Activated CD8-positive, alpha-beta memory T cell treated with anti-CD3 and anti-CD28 coated beads for 36 hours (primary cell): ENCODE measurements at regions not wholly inside any gene's neighbourhood (a gene's known extent, or its start where the extent isn't known, plus 50 kb on each side); places are given as distances from the start of the nearest gene placed in this dataset.

ENCODE experiments used
- CTCF ChIA-PET: fragments of 350-600 bp; sonication (Branson Sonifier 250); formaldehyde crosslinking; loops from one replicate; lab custom pipeline; 2021; ENCODE audit warnings: antibody characterized with exemption; lab: Charles Lee
- POLR2A ChIA-PET: fragments of 350-600 bp; sonication (Branson Sonifier 250); formaldehyde crosslinking; loops from one replicate; lab custom pipeline; 2021; ENCODE audit warnings: antibody characterized with exemption; lab: Charles Lee

GRCh38 chr9:69955536-69956355, 87.9 kb upstream of the MAMDC2 start:
- ChIA-PET CTCF (no interaction called here), POLR2A (no interaction called here)

- POLR2A ChIA-PET: no interaction called here
- CTCF ChIA-PET: no interaction called here
Measured at GRCh38 chr9:69961843-69962242, 81.8 kb upstream of the MAMDC2 start.

- CTCF ChIA-PET: no interaction called here
- POLR2A ChIA-PET: no interaction called here
Measured at GRCh38 chr9:69963803-69964202, 79.8 kb upstream of the MAMDC2 start.

- POLR2A ChIA-PET: no interaction called here
- CTCF ChIA-PET: no interaction called here
Measured at GRCh38 chr9:69964446-69964845, 79.2 kb upstream of the MAMDC2 start.

- ChIA-PET POLR2A (no interaction called here), CTCF (no interaction called here)
Measured at GRCh38 chr9:69965416-69966145, 78.1 kb upstream of the MAMDC2 start.

- ChIA-PET POLR2A (no interaction called here), CTCF (no interaction called here)
Measured at GRCh38 chr9:69967344-69967743, 76.3 kb upstream of the MAMDC2 start.

GRCh38 chr9:69970001-69970533, 73.6 kb upstream of the MAMDC2 start:
- ChIA-PET POLR2A (no interaction called here), CTCF (no interaction called here)

- ChIA-PET CTCF (interaction anchor here (1.2 to 1.5 kb wide), 2 partner anchors 11 to 139 kb away, joined by 3 to 6 read pairs; no protein-coding TSS in a partner anchor), POLR2A (interaction anchor here (0.5 kb wide), 1 partner anchor 358 kb away, joined by 3 read pairs; no protein-coding TSS in a partner anchor)
Measured at GRCh38 chr9:69971643-69972449, 71.8 kb upstream of the MAMDC2 start.

GRCh38 chr9:69975681-69976080, 68.0 kb upstream of the MAMDC2 start:
- POLR2A ChIA-PET: no interaction called here

GRCh38 chr9:69976152-69976551, 67.5 kb upstream of the MAMDC2 start:
- ChIA-PET CTCF (no interaction called here), POLR2A (no interaction called here)

More at GRCh38 chr9:69975681-69976080, 68.0 kb upstream of the MAMDC2 start:
- CTCF ChIA-PET: no interaction called here

- CTCF ChIA-PET: no interaction called here
- POLR2A ChIA-PET: no interaction called here
Measured at GRCh38 chr9:69980041-69980440, 63.6 kb upstream of the MAMDC2 start.

GRCh38 chr9:69980591-69980990, 63.1 kb upstream of the MAMDC2 start:
- ChIA-PET CTCF (no interaction called here), POLR2A (no interaction called here)

- ChIA-PET CTCF (no interaction called here), POLR2A (no interaction called here)
Measured at GRCh38 chr9:69981686-69982445, 61.8 kb upstream of the MAMDC2 start.

- CTCF ChIA-PET: no interaction called here
- POLR2A ChIA-PET: no interaction called here
Measured at GRCh38 chr9:69984831-69985230, 58.8 kb upstream of the MAMDC2 start.

GRCh38 chr9:69985971-69986370, 57.7 kb upstream of the MAMDC2 start:
- ChIA-PET POLR2A (no interaction called here), CTCF (no interaction called here)

GRCh38 chr9:69986970-69987369, 56.7 kb upstream of the MAMDC2 start:
- ChIA-PET CTCF (no interaction called here), POLR2A (no interaction called here)

- ChIA-PET POLR2A (no interaction called here), CTCF (no interaction called here)
Measured at GRCh38 chr9:69987457-69987856, 56.2 kb upstream of the MAMDC2 start.

GRCh38 chr9:69993110-69993509, 50.5 kb upstream of the MAMDC2 start:
- ChIA-PET CTCF (no interaction called here), POLR2A (no interaction called here)
